Neural cell (in vitro differentiated cells): ENCODE measurements at regions not wholly inside any gene's neighbourhood (a gene's known extent, or its start where the extent isn't known, plus 50 kb on each side); places are given as distances from the start of the nearest gene placed in this dataset.

ENCODE experiments used
- H2AFZ ChIP-seq: fragments of 200-600, 300-800 bp; sonication (generic), shearing (Covaris generic); 2 replicates; pipeline ENCODE4 v1.6.0; 2014; ENCODE audit warnings: low read depth, mild to moderate bottlenecking, antibody characterized with exemption, low read length, moderate library complexity
- H3F3A ChIP-seq: fragments of 200-600 bp; shearing (Covaris generic); 2 replicates; pipeline ENCODE4 v1.6.1; 2016; ENCODE audit warnings: mild to moderate bottlenecking, moderate library complexity, mixed read lengths, antibody characterized with exemption, low read length; ENCODE audit not compliant: insufficient read depth, poor library complexity, severe bottlenecking
- H3K27ac ChIP-seq: fragments of 200-600, 300-800 bp; sonication (generic), shearing (Covaris generic); 2 replicates; pipeline ENCODE4 v1.5.1; 2014; ENCODE audit warnings: mild to moderate bottlenecking, low read length, moderate library complexity
- H3K27me3 ChIP-seq: fragments of 300-800, 200-600 bp; sonication (generic), shearing (Covaris generic); 2 replicates; pipeline ENCODE4 v1.6.0; 2014; ENCODE audit warnings: mild to moderate bottlenecking, low read depth, low read length, moderate library complexity; ENCODE audit not compliant: insufficient read depth
- H3K36me3 ChIP-seq: fragments of 300-800, 200-600 bp; sonication (generic), shearing (Covaris generic); 2 replicates; pipeline ENCODE4 v1.5.1; 2014; ENCODE audit warnings: mild to moderate bottlenecking, antibody characterized with exemption, low read length, moderate library complexity; ENCODE audit not compliant: insufficient read depth
- H3K4me2 ChIP-seq: fragments of 300-800, 200-600 bp; sonication (generic), shearing (Covaris generic); 2 replicates; pipeline ENCODE4 v1.6.0; 2014; ENCODE audit warnings: mild to moderate bottlenecking, low read length
- H3K4me3 ChIP-seq: fragments of 300-800, 200-600 bp; sonication (generic), shearing (Covaris generic); 2 replicates; pipeline ENCODE4 v1.5.1; 2014; ENCODE audit warnings: mild to moderate bottlenecking, low read length, moderate library complexity
- H3K79me2 ChIP-seq: fragments of 200-600 bp; shearing (Covaris generic); replicated peaks from 2 replicates; pipeline ENCODE4 v1.6.0; 2014; ENCODE audit warnings: mild to moderate bottlenecking, low read length, moderate library complexity; ENCODE audit not compliant: insufficient read depth
- H3K9ac ChIP-seq: fragments of 300-800, 200-600 bp; sonication (generic), shearing (Covaris generic); 2 replicates; pipeline ENCODE4 v1.6.1; 2016; ENCODE audit warnings: mild to moderate bottlenecking, low read length, mixed read lengths
- H3K9me2 ChIP-seq: fragments of 200-600 bp; shearing (Covaris generic); 2 replicates; pipeline ENCODE4 v1.6.1; 2016; ENCODE audit warnings: mild to moderate bottlenecking, low read length, mixed read lengths; ENCODE audit not compliant: insufficient read depth
- H3K9me3 ChIP-seq: fragments of 200-600, 300-800 bp; sonication (generic), shearing (Covaris generic); 2 replicates; pipeline ENCODE4 v1.6.1; 2016; ENCODE audit warnings: mild to moderate bottlenecking, mixed run types, low read length, moderate library complexity, mixed read lengths
- H4K20me1 ChIP-seq: fragments of 200-600 bp; shearing (Covaris generic); 2 replicates; pipeline ENCODE4 v1.6.1; 2016; ENCODE audit warnings: mild to moderate bottlenecking, mixed run types; ENCODE audit not compliant: insufficient read depth
- CTCF ChIP-seq: fragments of 450-650 bp; IDR thresholded peaks from 2 replicates; pipeline ENCODE4 v1.5.1; 2014; ENCODE audit warnings: antibody characterized with exemption, mild to moderate bottlenecking, moderate library complexity; ENCODE audit not compliant: poor library complexity, severe bottlenecking
- EP300 ChIP-seq: fragments of 450-650 bp; conservative IDR thresholded peaks from 2 replicates; pipeline ENCODE4 v1.6.1; 2014; ENCODE audit warnings: antibody characterized with exemption, mild to moderate bottlenecking, moderate library complexity; ENCODE audit not compliant: poor library complexity, severe bottlenecking
- EZH2 ChIP-seq: fragments of 200-600, 300-800 bp; shearing (Covaris generic), sonication (generic); IDR thresholded peaks from 2 replicates; pipeline ENCODE4 v1.6.1; 2014; ENCODE audit warnings: antibody characterized with exemption, low read length, borderline replicate concordance, mild to moderate bottlenecking; ENCODE audit not compliant: insufficient read depth, poor library complexity, severe bottlenecking
- MXI1 ChIP-seq: fragments of 450-650 bp; conservative IDR thresholded peaks from 2 replicates; pipeline ENCODE4 v1.6.1; 2014; ENCODE audit warnings: antibody characterized with exemption, mild to moderate bottlenecking; ENCODE audit not compliant: poor library complexity, severe bottlenecking
- POLR2AphosphoS5 ChIP-seq: IDR thresholded peaks from 2 replicates; pipeline ENCODE4 v1.6.1; 2012
- RAD21 ChIP-seq: fragments of 450-650 bp; conservative IDR thresholded peaks from 2 replicates; pipeline ENCODE4 v1.6.1; 2014; ENCODE audit warnings: antibody characterized with exemption, mild to moderate bottlenecking, moderate library complexity
- REST ChIP-seq: IDR thresholded peaks from 2 replicates; pipeline ENCODE4 v1.6.1; 2012; ENCODE audit warnings: borderline replicate concordance
- SMC3 ChIP-seq: fragments of 450-650 bp; conservative IDR thresholded peaks from 2 replicates; pipeline ENCODE4 v1.6.1; 2014; ENCODE audit warnings: antibody characterized with exemption, mild to moderate bottlenecking, moderate library complexity; ENCODE audit not compliant: poor library complexity
- TAF1 ChIP-seq: IDR thresholded peaks from 2 replicates; pipeline ENCODE4 v1.6.1; 2012; ENCODE audit warnings: low read depth

- no peaks in the 10 kb centered on the region for H3F3A ChIP-seq
- no peaks in the 10 kb centered on the region for H4K20me1 ChIP-seq
- H3K27ac ChIP-seq = no peak overlapping the region
- no peaks in the 10 kb centered on the region for H3K79me2 ChIP-seq
- no peak overlapping the region for H3K4me2 ChIP-seq
- H3K9me3 ChIP-seq = no peaks in the 10 kb centered on the region
- H3K9ac ChIP-seq = no peak overlapping the region
- no peaks in the 10 kb centered on the region for H3K27me3 ChIP-seq
- H3K36me3 ChIP-seq = no peaks in the 10 kb centered on the region
- no peak overlapping the region for H3K4me3 ChIP-seq
- no peaks in the 10 kb centered on the region for H3K9me2 ChIP-seq
- TF ChIP-seq RAD21 (no peak), TAF1 (no peak), POLR2AphosphoS5 (no peak), SMC3 (no peak), REST (no peak), CTCF (no peak), EZH2 (no peak), EP300 (no peak), MXI1 (no peak)
- H2AFZ ChIP-seq = no peak overlapping the region
Measured at GRCh38 chr7:50196719-50197118, 103.7 kb upstream of the ZPBP start.

GRCh38 chr7:50190776-50191175, 97.7 kb upstream of the ZPBP start:
- no peaks in the 10 kb centered on the region for H3K9me3 ChIP-seq
- no peaks in the 10 kb centered on the region for H3F3A ChIP-seq
- H3K79me2 ChIP-seq = no peaks in the 10 kb centered on the region
- no peak overlapping the region for H2AFZ ChIP-seq
- no peak overlapping the region for H3K27ac ChIP-seq
- no peaks in the 10 kb centered on the region for H3K27me3 ChIP-seq
- H3K9me2 ChIP-seq = no peaks in the 10 kb centered on the region
- no peak overlapping the region for H3K4me2 ChIP-seq
- no peak overlapping the region for H3K4me3 ChIP-seq
- no peaks in the 10 kb centered on the region for H4K20me1 ChIP-seq
- H3K9ac ChIP-seq = no peak overlapping the region
- TF ChIP-seq CTCF = no peak
- TF ChIP-seq EZH2 = no peak
- no peak for TF ChIP-seq SMC3
- TF ChIP-seq RAD21 = no peak
- TF ChIP-seq MXI1 = no peak
- TF ChIP-seq REST = no peak
- no peak for TF ChIP-seq TAF1
- no peak for TF ChIP-seq POLR2AphosphoS5
- no peak for TF ChIP-seq EP300
- no peaks in the 10 kb centered on the region for H3K36me3 ChIP-seq
